BE2C (cell line): ENCODE measurements at regions not wholly inside any gene's neighbourhood (a gene's known extent, or its start where the extent isn't known, plus 50 kb on each side); places are given as distances from the start of the nearest gene placed in this dataset.
"Not testable (repeated sequence)": the region's sequence is repeated elsewhere in the genome, so short reads cannot be mapped to it uniquely, and the experiment has no call there.

ENCODE experiments used
- DNase-seq: peaks from one replicate; pipeline ENCODE4 v3.0.0-alpha.2; 2020
- H3K27me3 ChIP-seq: fragments of 250-450 bp; sonication (Bioruptor Pico); 2 replicates; pipeline ENCODE4 v1.5.1; 2020; ENCODE audit warnings: mild to moderate bottlenecking
- H3K36me3 ChIP-seq: fragments of 250-450 bp; sonication (Bioruptor Pico); 2 replicates; pipeline ENCODE4 v1.5.1; 2020; ENCODE audit warnings: mild to moderate bottlenecking
- H3K4me1 ChIP-seq: fragments of 250-450 bp; sonication (Bioruptor Pico); 2 replicates; pipeline ENCODE4 v1.5.1; 2020
- H3K4me3 ChIP-seq: 2 replicates; pipeline ENCODE4 v1.5.1; 2011; ENCODE audit warnings: low read depth, low read length
- H3K9me3 ChIP-seq: fragments of 250-450 bp; sonication (Bioruptor Pico); 2 replicates; pipeline ENCODE4 v1.5.1; 2020
- CTCF ChIP-seq: IDR thresholded peaks from 2 replicates; pipeline ENCODE4 v1.5.1; 2012; ENCODE audit warnings: mild to moderate bottlenecking, low read depth, low read length

GRCh38 chr6:9761220-9761619 lies 653.7 kb downstream of the TFAP2A start:
- Histone ChIP-seq H3K4me1 (no peaks in the 10 kb centered on the region), H3K36me3 (no peaks in the 10 kb centered on the region), H3K4me3 (no peak overlapping the region), H3K27me3 (no peaks in the 10 kb centered on the region), H3K9me3 (no peaks in the 10 kb centered on the region)
- no peak for DNase-seq
- TF ChIP-seq CTCF: no peak

GRCh38 chr6:9754515-9754914 lies 660.4 kb downstream of the TFAP2A start:
- Histone ChIP-seq H3K9me3 (no peaks in the 10 kb centered on the region), H3K4me1 (no peaks in the 10 kb centered on the region), H3K4me3 (no peak overlapping the region), H3K27me3 (no peaks in the 10 kb centered on the region), H3K36me3 (no peaks in the 10 kb centered on the region)
- no peak for DNase-seq
- TF ChIP-seq CTCF: no peak

- Histone ChIP-seq H3K4me1 (no peaks in the 10 kb centered on the region), H3K27me3 (no peaks in the 10 kb centered on the region), H3K4me3 (no peak overlapping the region), H3K36me3 (no peaks in the 10 kb centered on the region), H3K9me3 (no peaks in the 10 kb centered on the region; the same call in 1 of the 2 replicates)
- DNase-seq: no peak
- no peak for TF ChIP-seq CTCF
These were observed 668.9 kb downstream of the TFAP2A start for GRCh38 chr6:9745966-9746365.

GRCh38 chr6:9745476-9745875 lies 669.4 kb downstream of the TFAP2A start:
- H3K4me1 ChIP-seq: no peaks in the 10 kb centered on the region
- DNase-seq: no peak
- H3K27me3 ChIP-seq: no peaks in the 10 kb centered on the region
- H3K36me3 ChIP-seq: no peaks in the 10 kb centered on the region
- no peaks in the 10 kb centered on the region; the same call in 1 of the 2 replicates for H3K9me3 ChIP-seq
- H3K4me3 ChIP-seq: no peak overlapping the region
- TF ChIP-seq CTCF: no peak

GRCh38 chr6:9744119-9744518 lies 670.8 kb downstream of the TFAP2A start:
- no peak for TF ChIP-seq CTCF
- no peaks in the 10 kb centered on the region for H3K27me3 ChIP-seq
- H3K4me1 ChIP-seq: no peaks in the 10 kb centered on the region
- H3K36me3 ChIP-seq: no peaks in the 10 kb centered on the region
- no peak overlapping the region for H3K4me3 ChIP-seq
- no peaks in the 10 kb centered on the region; the same call in 1 of the 2 replicates for H3K9me3 ChIP-seq
- no peak for DNase-seq

- peaks cover 3% of the 10 kb centered on the region; the same call in 1 of the 2 replicates for H3K9me3 ChIP-seq
- no peaks in the 10 kb centered on the region for H3K27me3 ChIP-seq
- H3K4me3 ChIP-seq: no peak overlapping the region
- DNase-seq: no peak
- no peaks in the 10 kb centered on the region for H3K36me3 ChIP-seq
- no peak for TF ChIP-seq CTCF
- H3K4me1 ChIP-seq: no peaks in the 10 kb centered on the region
These were observed 682.8 kb downstream of the TFAP2A start for GRCh38 chr6:9732056-9732455.

- not testable (repeated sequence) for H3K9me3 ChIP-seq, DNase-seq, H3K4me1 ChIP-seq, H3K36me3 ChIP-seq, H3K4me3 ChIP-seq, H3K27me3 ChIP-seq
These were observed 689.1 kb downstream of the TFAP2A start for GRCh38 chr6:9725776-9726175.
